Activated CD8-positive, alpha-beta memory T cell treated with anti-CD3 and anti-CD28 coated beads for 24 hours (primary cell): ENCODE measurements at regions not wholly inside any gene's neighbourhood (a gene's known extent, or its start where the extent isn't known, plus 50 kb on each side); places are given as distances from the start of the nearest gene placed in this dataset.
A peak's percentile ranks its signal among the peaks of the same experiment; 100 is the strongest.

Experiments used
- DNase-seq: peaks from one replicate; pipeline ENCODE4 v3.0.0-alpha.2; 2020

DNA sequence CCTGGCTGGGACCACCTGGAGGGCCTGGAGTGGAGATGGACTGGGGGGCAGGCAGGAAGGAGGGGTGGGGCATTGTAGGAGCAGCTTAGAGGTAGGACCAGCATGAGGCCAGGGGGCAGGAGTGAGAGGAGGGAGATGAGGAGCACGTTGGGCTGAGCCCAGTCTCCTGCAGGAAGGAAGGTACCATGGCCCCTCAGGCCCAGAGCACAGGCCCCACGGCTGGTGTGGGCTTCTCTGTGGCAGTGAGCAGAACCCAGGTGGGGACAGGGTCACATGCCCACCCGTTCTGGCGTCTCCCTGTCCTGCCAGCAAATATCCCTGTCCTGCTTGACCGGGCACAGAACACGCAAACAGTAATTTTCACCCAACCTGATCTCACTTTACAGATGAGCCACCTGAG, 141.8 kb downstream of the ENGASE start:
- no peak for DNase-seq

- no peak for DNase-seq
Measured at GRCh38 chr17:79215631-79216030, 141.0 kb downstream of the ENGASE start.

DNA sequence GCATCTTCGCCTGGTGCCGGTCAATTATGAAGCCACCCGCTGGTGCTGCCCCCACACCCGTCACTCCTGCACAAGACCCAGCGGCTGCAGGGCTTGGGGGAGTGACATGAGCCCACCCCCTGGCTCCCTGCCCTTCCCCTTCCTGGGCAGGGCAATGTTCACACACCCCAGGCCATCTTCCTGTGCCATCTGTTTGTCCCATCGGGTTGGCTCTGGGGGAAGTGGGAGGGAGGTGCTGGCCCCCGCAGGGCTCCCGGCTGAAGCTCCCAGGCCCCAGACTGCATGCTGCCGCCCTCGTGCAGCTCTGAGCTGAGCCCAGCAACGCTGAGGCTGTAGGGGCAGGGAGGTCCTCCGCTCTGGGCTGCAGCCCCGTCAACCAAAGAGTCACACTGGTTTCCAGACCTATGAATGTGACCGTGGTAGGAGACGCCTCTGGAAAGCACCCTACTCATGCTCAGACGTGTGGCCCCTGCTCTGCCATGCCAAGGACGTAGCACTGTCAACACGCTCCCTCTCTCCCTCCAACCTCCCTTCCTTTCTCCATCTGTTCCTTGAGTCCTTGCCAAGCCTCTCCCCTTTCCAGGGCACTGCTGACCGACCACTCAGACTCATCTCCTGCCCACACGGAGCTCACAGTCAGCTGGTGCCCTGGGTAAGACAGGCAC, 140.4 kb downstream of the ENGASE start:
- DNase-seq: no peak

- DNase-seq: no peak
Measured at GRCh38 chr17:79214459-79214858, 139.8 kb downstream of the ENGASE start.

GRCh38 chr17:79213305-79213704, 138.7 kb downstream of the ENGASE start:
- DNase-seq: no peak

- DNase-seq: no peak
Measured at GRCh38 chr17:79212149-79213087, 137.8 kb downstream of the ENGASE start.

DNA sequence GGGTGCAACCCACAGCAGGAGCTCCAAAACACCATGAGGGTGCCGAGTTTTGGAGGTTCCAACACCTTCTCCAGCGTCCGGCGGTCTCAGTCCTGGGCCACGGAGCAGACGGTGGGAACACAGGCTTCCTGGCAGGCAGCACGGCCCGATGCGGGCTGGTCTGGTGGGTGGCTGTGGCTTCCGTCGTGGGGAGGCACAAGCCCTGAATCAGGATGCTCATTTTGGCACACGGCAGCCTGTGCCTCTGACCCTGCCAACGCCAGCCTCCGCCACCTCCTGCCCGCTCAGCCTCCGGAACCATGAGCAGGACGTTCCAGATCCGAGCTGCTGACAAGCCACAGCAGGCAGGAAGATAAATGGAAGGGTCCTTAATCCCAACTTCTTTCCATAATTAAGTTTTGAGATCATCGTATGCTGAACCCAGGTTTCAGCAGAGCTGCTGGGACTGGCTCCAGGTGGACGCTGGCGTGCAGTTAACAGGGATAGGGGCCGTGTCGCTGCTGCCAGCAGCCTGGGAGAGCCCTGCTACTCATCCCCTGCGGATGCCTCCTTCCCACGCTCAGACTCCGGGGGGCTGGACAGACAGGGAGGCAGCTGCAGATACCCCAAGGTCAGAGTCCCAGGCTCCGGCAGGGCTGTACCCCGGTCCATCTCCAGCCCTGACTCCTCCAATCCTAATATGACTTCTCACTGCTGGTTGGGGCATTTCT, 136.6 kb downstream of the ENGASE start:
- no peak for DNase-seq

DNA sequence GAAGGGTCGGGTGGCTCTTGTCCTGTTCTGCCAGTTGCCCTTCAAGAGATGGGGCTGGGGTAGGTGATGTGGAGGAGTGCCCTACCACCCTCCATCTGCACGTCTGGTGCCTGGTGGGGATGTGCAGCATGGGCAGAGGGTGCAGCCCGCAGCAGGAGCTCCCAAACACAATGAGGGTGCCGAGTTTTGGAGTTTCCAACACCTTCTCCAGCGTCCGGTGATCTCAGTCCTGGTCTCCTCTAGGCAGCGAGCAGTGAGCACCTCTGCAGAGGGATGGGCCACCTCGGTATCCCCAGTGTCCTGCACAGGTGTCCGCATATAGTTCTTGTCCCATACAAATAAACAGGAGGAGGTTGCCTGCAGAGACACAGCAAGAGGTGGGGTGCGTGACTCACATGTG, 136.0 kb downstream of the ENGASE start:
- no peak for DNase-seq

DNA sequence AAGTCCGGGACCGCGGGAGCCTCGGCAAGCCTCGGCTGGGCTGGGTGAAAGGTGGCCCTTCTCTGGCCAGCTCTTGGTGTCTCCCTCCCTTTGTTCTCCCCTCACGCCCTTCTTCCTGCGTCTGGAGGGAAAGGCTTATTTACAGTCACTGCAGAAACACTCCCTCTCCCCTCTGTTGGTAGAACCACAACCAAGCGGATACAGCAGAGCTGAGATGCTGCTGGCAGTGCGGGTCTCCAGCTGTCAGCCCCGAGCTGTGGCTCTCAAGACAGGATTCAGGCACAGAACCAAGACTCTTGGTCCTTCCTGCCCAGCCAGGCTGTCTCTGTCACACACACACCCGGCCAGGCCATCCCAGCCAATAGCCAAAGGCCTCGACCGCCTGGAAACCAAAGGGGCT, 133.3 kb downstream of the ENGASE start:
- no peak for DNase-seq

- no peak for DNase-seq
Measured at GRCh38 chr17:79205688-79206205, 131.1 kb downstream of the ENGASE start.

- no peak for DNase-seq
Measured at GRCh38 chr17:79204261-79204660, 129.6 kb downstream of the ENGASE start.

GRCh38 chr17:79203657-79204056, 129.0 kb downstream of the ENGASE start:
- DNase-seq: no peak

GRCh38 chr17:79203016-79203415, 128.4 kb downstream of the ENGASE start:
- DNase-seq: no peak

- no peak for DNase-seq
Measured at GRCh38 chr17:79202480-79202879, 127.9 kb downstream of the ENGASE start.

DNA sequence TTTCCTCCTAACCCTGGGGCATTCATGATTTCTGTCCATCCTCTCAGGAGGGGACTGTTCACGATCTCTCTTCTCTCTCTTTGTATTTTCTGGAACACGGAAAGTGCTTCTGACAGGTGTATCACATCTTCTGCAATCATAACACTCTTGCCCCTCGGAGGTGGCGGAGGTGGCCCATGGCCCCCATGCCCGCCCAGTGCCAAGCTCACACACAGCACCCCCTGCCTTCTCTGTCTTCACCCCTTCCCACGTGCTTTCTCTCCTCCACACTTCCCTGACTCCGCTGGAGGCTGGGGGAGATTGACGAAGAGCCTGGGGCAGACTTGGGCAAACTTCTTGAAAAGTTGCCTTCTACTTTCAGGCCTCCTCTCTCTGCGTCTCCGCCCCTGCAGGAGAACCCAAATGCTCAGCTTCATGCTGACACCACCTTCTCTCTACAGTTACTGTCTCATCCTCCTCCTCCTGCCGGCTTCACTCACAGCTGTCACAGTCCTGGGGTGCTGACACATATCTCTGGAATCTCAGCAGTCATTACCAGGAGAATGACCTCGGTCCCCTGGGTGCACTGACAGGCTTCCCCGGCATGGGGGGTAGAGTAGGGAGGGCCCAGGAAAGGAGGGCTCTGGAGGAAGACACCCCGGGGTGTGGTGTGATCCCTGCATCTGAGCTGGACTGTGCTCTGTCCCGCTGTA, 127.1 kb downstream of the ENGASE start:
- DNase-seq: no peak

DNA sequence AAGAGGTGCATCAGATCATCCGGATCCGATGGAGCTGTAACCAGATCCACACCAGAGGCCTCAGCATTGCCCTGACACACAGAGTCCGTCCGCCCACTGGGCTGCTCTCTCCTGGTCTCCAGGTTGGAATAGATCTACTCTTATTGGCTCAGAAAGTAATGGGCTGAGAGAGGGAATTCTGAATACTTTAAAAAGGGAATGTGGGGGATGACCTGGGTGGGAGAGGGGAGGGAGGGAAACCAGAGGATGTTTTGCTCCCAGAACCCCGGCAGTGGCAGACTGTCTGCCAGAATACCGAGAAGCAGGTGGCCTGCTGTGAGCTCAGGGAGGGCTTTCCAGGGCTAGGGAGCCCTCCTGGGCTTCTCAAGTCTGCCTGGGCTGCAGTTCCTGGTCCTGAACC, 126.5 kb downstream of the ENGASE start:
- no peak for DNase-seq

GRCh38 chr17:79196913-79197312, 122.3 kb downstream of the ENGASE start:
- no peak for DNase-seq

- peak; percentile 69 for DNase-seq
Measured at GRCh38 chr17:79192503-79193351, 118.1 kb downstream of the ENGASE start.

GRCh38 chr17:79191270-79191934, 116.8 kb downstream of the ENGASE start:
- no peak for DNase-seq

DNA sequence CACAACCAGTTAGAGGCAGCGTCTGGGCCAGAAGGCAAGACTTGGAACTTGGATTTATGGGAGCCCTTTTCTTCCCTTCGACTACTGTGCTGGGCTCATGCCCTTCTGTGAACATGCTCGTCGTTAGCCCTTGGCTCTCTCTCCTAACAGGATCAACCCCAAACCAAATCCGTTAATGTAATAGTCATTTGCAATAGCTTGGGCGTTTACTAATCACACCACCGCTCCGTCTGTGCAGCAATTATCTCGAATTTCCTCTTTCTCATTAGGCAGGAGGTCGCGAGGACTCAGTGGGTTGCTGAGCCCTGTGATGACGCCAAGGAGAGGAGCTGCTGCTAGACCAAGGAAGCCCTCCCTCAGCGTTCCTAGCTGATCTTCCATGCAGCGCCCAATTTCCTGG, 114.7 kb downstream of the ENGASE start:
- DNase-seq: no peak

DNA sequence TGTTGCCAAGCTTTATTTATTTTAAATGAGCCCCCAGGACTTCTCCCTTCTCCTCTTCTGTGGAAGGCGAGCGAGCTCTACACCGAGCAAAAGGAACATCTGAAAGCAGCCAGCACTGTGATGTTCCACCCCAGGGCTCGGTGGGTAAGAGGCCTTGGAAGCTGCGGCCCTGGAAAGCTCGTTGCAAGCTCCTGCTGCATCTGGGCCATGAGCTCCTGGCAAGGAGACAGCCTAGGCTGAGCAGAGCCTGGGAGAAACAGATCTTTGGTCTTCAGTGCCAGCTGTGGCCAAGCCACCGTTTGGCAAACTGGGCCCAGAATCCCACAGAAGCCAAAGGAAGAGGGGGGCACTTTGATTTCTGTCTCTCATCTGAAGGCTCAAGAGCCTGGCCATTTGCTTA, 114.1 kb downstream of the ENGASE start:
- no peak for DNase-seq
